Femur (tissue), 1 donor: ENCODE measurements at regions not wholly inside any gene's neighbourhood (a gene's known extent, or its start where the extent isn't known, plus 50 kb on each side); places are given as distances from the start of the nearest gene placed in this dataset.
"Not testable (repeated sequence)": the region's sequence is repeated elsewhere in the genome, so short reads cannot be mapped to it uniquely, and the experiment has no call there.

ENCODE experiments used
- DNase-seq: peaks from one replicate; pipeline ENCODE4 v3.0.0-alpha.2; 2017

DNA sequence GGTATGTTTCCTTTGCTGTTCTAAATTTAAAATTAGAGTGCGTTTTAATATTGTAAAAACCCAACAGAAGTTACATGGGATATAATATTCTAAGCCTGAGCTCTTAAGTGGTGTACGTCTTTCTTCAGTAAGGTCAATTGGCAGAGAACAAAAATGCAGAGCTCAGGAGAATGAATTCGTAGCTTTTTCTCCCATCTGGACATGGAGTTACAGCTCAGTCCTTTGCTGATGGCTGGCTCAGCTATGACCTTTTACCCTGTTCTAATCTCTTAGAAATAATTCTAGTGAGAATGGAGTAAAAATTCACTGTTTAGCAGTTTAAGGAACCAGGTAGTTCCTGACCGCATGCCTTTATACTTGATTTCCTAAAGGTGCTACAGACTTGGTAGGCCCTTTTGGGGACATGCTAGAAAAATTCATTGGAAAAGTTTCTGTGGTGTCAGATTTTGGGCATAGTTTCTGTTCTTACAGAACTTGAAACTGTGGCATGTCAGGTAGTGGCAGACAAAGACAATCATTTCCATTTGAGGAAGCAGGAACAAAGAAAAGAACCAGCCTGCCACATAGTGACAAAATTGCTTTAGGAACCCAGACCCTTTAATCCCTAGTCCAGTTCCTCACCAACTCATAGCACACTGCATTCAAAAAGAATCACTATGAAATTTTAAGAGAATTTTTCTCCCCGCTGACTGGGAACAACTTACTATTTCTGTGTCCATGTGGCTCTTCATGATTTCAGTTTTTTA, 566.8 kb upstream of the ZNF804A start:
- no peak for DNase-seq

DNA sequence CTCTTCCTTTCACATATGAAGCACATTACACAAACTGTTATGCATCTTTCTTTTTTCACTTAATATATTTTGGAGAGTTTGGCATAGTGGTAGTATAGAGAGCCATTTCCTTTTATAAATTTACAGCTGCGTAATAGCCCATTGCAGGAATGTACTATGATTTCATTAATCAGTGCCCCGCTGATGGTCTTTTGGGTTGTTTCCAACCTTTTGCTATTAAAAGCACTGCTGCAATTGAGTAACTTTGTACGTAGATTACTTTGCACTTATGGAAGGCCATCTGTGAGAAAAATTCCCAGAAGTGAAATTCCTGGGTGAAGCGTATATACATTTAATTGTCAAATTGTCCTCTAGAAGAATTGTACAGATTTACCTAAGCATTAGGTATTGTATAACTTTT, 565.3 kb upstream of the ZNF804A start:
- no peak for DNase-seq

DNA sequence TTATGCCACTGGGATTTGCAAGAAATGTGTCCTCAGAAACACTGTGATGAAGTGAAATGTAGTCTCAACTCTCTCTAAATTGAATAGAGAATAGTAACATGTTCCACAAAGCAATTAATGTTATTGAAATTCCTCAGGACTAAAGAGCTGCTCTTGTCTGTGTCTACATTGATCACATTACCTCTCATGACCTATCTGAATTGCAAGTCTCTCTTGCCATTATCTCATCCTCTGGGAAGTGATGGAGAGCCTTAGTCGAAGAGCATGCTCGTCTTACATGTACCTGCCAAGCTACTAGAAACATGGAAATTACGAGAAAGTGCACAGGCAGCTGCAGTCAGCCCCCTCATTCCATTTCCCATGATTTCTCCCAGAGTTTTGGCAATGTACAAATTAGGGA, 561.1 kb upstream of the ZNF804A start:
- DNase-seq, result no peak

DNA sequence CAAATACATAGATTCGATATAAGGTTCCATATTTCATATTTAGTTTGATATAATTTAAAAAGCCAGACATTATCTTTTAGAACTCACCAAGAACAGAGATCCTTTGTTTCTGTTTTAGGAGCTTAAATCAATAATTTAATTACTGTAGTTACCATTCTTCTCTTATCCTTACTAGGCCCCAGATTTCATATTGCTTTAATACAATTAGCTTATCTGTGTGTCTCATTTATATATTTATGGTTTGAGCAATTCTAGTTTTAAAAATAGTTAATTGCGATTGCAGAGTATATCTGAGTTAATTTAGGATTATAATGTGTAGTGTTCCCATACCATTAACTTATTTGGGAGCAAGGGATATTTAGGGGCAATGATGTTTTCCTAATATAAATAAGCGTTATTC, 558.8 kb upstream of the ZNF804A start:
- no peak for DNase-seq

DNA sequence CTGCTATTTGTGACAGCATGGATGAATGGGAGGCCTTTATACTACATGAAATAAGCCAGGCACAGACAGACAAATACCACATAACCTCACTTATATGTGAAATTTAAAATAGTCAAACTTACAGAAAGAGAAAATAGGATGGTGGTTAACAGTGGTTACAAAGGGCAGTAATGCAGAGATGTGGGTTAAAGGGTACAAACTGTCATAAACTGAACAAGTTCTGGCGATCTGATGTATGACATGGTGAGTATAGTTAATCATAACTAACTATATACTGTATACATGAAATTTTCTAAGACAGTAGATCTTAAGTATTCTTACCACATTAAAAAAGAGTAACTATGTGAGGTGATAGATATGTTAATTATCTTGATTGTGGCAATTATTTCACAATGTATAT, 558.1 kb upstream of the ZNF804A start:
- no peak for DNase-seq

DNA sequence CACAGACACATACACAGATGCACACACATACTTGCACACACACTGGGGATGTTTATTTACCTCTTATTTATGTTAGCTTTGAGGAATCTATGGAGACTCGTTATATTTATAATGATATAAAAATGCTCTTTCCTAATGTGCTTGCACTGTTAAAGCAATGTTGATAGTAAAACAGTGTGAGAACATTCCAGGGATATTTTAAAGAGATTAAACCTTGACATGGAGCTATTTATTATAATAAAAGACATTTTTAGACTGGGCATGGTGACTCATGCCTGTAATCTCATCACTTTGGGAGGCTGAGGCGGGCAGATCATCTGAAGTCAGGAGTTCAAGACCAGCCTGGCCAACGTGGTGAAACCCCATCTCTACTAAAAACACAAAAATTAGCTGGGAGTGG, 557.3 kb upstream of the ZNF804A start:
- DNase-seq, result no peak

DNA sequence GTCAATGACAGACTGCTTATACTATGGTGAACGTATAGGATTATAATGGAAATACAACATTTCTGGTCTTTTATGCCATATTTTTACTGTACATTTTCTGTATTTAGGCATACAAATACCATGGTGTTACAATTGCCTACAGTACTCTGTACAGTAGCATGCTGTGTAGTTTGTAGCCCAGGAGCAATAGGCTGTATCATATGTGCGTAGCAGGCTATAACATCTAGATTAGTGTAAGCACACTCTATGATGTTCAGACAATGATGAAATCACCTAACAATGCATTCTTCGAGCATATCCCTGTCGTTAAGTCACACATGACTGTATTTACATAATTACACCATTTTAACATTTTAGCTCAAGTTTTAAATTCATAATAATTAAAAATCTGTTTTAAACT, 556.6 kb upstream of the ZNF804A start:
- DNase-seq, result no peak

DNA sequence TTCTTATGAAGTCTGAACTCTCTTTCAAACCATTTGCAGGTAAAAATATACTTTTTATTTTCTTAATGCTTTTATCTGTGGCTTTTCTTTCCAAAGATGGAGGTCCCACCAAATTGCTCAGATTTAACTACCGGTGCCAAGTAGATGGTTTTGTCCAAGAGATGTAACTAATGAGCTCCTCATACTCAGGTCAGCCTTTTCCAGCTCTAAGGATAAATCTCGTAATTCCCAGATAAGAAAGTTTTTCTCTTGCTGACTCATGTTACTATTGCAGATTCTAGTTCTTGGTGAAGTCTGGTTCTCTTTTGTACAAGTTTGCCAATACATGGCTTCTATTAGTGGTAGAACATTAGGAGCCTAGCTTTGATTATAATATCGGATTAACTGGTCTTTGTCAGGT, 550.8 kb upstream of the ZNF804A start:
- DNase-seq, result no peak

DNA sequence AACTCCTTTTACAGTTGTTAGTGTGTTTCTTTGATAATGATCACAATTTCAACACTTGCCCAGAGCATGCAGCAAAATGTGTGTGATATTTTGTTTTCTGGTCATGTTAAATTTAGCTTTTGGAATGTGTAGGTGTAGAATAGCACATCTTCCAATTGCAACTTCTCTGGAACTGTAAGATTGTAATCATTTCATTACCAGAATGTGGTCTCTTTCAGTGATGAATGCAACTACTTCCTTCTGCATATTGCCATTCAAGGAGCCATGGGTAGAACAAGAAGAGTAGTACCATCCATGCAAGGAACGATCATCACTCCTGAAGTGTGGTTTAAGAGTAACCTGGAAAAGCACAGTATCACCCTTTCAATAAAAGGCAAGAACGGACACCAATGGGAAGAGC, 548.8 kb upstream of the ZNF804A start:
- DNase-seq, result no peak

DNA sequence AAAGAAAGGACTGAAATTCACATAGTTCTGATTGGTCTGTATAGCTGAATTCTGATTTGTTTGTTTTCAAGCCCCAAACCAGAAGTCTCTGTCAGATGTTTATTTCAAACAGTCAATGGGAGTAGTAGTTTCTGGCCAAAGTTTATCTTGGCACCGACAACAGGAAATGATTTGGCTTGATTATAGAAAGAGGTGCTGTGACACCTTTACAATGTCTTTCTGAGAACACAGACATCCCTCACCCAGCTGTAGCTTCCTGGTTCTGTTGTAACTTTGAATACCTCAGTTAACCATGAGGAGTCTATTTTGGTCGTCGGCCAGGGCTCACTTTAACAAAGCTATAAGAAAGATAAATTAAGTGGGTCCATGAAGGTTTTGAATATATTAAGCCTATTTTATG, 545.0 kb upstream of the ZNF804A start:
- DNase-seq, result no peak

DNA sequence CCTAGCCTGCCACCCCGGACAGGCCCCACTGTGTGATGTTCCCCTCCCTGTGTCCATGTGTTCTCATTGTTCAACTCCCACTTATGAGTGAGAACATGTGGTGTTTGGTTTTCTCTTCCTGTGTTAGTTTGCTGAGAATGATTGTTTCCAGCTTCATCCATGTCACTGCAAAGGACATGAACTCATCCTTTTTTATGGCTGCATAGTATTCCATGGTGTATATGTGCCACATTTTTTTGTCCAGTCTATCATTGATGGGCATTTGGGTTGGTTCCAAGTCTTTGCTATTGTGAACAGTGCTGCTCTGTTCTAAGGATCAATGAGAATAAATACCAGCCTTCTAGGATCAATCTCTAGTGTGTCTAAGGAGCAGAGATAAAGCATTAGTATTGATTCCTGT, 543.9 kb upstream of the ZNF804A start:
- DNase-seq, result not testable (repeated sequence)

DNA sequence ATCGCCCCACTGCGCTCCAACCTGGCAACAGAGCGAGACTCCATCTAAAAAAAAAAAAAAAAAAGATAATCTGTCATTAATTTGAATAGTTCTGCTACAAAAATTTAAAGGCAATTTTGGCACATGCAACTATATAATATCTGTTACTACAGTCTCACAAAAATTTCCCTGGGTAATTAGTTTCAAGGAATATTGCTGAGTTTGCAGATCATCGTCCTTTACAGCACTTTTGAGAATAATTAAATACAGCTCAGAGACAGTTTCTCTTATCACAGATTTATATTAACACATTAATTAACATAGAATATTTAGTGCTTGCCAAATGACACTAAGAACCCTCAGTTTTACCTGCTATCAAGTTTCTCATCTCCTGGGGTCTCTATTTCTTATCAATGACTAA, 540.4 kb upstream of the ZNF804A start:
- no peak for DNase-seq

DNA sequence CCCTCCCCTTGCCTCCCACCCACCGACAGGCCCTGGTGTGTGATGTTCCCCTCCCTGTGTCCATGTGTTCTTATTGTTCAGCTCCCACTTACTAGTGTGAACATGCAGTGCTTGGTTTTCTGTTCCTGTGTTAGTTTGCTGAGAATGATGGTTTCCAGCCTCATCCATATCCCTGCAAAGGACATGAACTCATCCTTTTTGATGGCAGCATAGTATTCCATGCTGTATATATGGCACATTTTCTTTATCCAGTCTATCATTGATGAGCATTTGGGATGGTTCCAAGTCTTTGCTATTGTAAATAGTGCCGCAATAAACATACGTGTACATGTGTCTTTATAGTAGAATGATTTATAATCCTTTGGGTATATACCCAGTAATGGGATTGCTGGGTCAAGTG, 538.1 kb upstream of the ZNF804A start:
- not testable (repeated sequence) for DNase-seq

DNA sequence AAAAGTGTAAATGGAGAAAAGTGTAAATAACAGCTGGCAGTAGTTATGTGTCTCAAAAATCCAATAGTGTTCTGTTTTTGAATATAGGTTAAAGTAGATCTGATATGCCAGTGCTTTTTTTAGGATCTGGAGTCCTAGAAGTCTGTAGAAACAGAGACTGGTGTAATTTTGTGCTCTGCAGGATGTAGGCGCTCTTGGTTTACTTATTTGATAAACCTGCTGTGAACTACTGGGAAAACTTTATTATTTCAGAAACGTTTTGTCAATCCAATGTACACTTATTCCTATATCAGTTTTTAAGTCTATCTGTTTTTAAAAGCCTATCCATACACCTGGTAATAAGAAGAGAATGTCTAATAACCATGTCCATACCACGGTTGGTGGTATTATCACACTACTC, 530.8 kb upstream of the ZNF804A start:
- DNase-seq, result no peak

DNA sequence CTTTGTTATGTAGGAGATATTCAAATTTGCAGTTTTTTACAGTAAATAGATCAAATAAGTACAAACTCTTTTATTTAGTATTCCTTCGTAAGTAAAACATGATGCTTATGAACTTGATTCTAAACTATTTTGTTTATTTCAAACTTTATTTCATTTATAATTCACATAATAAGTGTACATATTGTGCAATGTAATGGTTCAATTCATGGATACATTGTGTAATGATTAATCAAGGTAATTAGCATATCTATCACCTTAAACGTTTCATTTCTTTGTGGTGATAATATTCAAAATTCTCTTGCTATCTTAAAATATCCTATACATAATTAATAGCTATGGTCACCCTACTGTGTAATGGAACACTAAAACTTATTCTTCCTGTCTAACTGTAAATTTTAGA, 525.9 kb upstream of the ZNF804A start:
- no peak for DNase-seq

DNA sequence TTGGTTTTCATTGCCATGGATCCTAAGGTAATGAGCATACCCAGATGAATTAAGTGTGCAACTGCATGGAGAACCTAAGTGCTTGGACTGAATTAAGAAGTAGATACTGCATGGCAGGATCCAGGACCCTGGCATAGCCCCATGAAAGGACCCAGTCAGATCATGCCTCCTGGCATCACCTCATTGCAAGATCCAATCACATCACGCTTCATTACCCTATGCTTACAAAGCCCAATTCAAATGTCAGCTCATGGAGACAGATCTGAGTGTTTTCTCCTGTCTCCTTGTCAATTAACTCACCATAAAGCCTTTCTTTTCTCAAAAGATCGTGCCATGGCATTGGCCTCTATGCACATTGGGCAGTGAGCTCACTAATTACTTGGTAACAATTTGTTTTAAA, 519.8 kb upstream of the ZNF804A start:
- DNase-seq, result no peak

DNA sequence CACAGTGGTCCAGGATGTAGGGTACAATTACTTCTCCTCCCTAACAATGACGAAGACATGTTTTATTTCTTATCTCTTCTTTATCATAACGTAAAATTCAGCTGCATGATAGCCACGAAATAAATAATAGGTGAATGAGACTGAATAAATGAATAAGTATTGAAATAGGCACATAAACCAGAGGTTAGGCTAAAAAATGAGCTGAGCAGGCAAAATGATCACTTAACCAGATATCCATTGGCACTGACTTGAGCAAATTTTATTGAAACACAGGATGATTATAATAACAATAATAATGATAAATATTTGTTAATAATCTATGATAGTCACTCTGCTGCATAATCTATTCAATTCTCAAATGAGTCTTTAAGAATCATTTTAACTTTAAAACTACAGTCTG, 506.9 kb upstream of the ZNF804A start:
- DNase-seq, result no peak

DNA sequence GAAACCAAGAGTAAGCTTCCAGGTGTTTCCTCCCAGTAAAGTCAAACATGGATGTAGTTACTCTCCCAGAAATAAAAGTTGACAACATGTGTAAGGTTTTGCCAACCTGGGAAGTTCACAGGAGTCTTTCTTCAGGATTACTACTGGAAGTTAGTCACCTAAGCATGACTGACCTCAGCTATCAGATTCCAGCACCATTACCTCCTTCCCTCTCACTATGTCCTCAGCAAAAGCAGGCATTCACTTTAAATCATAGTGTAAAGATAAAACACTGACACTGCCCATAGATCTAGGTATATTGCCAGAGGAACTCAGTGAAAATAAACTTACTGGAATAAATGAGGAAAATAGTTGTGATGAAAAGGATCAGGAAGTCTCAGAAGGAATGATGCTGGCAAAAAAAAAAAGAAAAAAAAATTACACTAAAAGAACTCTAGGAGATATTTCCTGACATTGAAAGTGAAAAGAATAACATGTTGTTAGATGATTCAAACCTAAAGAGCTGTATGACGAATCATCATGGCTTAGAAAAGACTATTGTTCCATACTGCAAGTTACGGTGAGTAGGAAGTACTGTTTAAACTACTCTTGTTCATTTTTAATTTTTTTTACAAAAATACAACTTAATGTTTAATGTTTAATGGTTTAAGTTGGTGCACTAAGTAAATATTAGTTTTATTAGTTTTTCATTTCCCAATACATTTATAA, 484.5 kb upstream of the ZNF804A start:
- DNase-seq, result no peak

DNA sequence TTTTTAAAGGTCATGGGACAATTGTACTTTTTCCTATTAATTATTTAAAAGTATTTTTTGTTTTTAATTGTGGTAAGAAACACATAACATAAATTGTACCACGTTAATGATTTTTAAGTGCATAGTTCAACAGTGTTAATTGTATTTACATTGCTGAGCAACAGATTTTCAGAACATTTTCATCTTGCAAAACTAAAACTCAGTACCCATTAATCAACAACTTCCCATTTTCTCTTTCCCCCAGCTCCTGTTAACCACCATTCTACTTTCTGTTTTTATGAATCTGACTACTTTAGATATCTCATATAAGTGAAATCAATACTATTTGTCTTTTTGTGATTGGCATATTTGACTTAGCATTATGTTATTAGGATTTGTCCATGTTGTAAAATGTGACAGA, 483.9 kb upstream of the ZNF804A start:
- no peak for DNase-seq

DNA sequence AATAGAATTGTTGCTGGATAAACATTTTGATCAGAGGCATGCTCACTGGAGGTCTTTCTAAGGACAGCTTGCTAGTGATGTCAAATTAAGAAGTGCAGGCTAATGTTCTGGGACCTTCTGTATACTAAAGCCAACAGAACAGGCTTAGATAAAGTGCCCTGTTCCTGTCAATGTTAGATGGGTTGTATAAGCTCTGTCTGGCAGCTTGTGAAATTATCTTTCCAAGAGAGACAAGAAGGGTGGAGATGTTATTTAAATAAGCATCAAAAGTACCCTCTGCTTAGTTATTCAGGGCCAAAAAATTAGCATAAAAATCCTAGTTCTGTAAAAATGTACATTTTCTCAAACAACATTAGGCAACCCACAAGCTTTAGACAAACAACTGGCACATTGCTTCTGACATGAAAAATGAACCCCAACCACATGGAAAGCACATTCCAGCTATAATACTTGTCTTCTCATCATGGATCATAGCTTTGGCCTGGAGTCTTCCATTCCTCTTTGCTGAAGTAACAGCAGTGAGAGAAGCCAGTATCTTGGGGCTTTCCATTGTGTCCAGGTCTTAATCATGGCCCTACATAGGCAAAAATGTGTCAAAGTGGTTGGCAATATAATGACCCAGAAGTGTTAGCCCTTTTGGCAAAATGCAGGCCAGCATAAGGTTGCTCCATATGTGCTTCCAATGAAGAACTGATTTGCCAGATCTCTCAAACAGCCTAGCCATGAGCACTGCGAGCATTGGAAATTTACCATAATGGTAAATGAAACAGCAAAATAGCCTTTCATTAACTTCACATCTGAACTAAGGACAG, 478.1 kb upstream of the ZNF804A start:
- DNase-seq, result no peak

DNA sequence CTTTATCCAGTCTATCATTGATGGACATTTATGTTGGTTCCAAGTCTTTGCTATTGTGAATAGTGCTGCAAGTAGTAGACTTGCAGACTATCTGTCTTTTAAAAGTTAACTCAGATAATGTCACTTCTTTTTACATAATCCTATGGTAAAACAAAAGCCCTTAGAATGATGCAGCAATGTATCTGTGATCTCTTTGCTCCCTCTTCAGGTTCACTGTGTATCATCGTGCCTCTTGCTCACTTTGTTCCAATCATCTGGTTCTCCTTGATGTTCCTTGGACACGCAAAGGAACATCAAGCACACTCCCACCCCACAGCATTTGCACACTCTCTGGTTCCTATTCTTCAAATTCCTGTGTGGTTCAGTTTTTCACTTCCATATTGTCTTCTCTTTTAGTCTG, 472.5 kb upstream of the ZNF804A start:
- no peak for DNase-seq

DNA sequence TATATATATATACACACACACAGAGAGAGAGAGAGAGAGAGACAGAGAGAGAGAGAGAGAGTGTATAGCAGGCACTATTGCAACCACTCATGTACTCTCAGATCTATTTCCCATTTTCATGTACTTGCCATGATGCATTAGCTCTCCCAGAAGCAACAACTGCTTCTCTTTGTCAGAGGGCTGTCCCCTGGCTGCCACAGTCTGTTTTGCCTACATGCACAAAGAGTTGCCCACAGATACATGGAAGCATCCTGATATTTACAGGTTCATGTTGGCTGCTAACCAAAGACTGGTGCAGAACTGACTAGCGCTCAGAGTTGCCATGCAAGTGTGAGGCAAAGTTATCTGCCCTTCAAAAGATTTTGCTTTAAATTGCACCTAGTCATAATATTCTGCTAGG, 469.3 kb upstream of the ZNF804A start:
- DNase-seq, result no peak

DNA sequence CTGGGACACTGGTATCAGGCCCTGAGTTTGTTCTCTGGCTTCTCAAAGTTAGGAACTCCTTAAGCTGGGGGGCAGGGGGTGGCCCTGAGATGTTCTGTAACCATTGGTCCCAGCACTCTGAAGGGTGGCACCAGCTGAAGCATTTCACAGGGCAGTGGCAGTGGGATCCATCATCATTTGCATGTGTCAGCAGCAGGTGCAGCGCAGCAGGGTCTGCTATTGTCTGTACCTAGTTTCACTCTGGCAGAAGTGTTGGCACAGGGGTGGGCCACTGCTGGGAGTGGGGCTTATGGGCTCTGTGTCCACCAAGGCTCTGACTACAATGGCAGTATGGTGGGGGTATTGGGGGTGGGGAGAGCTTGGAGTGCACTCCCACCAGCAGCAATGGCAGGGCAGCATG, 460.4 kb upstream of the ZNF804A start:
- DNase-seq, result no peak

DNA sequence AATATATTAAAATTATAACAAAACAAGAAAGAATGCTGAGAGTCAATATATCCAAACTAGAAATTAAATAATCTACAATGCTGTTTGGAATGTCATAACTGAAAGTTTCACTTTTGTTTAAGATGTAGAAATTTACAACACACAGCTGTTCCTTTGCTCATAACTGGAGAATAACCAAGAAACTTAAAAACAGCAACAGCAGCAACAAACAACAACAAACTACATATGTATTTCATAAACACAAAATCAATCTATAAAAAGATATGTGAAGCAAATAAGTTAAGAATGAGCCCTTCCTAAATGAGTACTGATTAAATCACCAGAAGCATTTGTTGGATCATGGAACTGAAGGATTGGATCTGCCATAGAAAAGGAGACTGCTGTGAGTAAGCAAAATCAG, 456.5 kb upstream of the ZNF804A start:
- DNase-seq, result no peak
